SH-SY5Y (cell line): ENCODE measurements at regions not wholly inside any gene's neighbourhood (a gene's known extent, or its start where the extent isn't known, plus 50 kb on each side); places are given as distances from the start of the nearest gene placed in this dataset.

Experiments used
- GATA2 ChIP-seq: IDR thresholded peaks from 2 replicates; pipeline ENCODE4 v1.6.1; 2011; ENCODE audit warnings: mild to moderate bottlenecking, low read depth, low read length
- GATA3 ChIP-seq: IDR thresholded peaks from 2 replicates; pipeline ENCODE4 v1.6.1; 2011; ENCODE audit warnings: low read depth, mild to moderate bottlenecking, low read length, moderate library complexity

- no peak for TF ChIP-seq GATA3
- TF ChIP-seq GATA2 = no peak
These were observed 657.5 kb upstream of the NRP1 start for GRCh38 chr10:33991924-33992323.

- TF ChIP-seq GATA3 = no peak
- no peak for TF ChIP-seq GATA2
These were observed 652.0 kb upstream of the NRP1 start for GRCh38 chr10:33986515-33986914.

GRCh38 chr10:33986016-33986415 is 651.5 kb upstream of the NRP1 start:
- TF ChIP-seq GATA3 = no peak
- no peak for TF ChIP-seq GATA2

GRCh38 chr10:33982995-33983394 is 648.5 kb upstream of the NRP1 start:
- TF ChIP-seq GATA3 = no peak
- no peak for TF ChIP-seq GATA2

GRCh38 chr10:33981301-33981700 is 646.8 kb upstream of the NRP1 start:
- no peak for TF ChIP-seq GATA2

GRCh38 chr10:33979195-33979594 is 644.7 kb upstream of the NRP1 start:
- no peak for TF ChIP-seq GATA3
- TF ChIP-seq GATA2 = no peak

- TF ChIP-seq GATA3 (no peak), GATA2 (no peak)
These were observed 641.0 kb upstream of the NRP1 start for GRCh38 chr10:33975481-33975880.

GRCh38 chr10:33974976-33975478 is 640.6 kb upstream of the NRP1 start:
- TF ChIP-seq GATA2 (no peak), GATA3 (no peak)

- TF ChIP-seq GATA3 = no peak
- TF ChIP-seq GATA2 = no peak
These were observed 634.5 kb upstream of the NRP1 start for GRCh38 chr10:33968983-33969382.

- TF ChIP-seq GATA2 = no peak
- no peak for TF ChIP-seq GATA3
These were observed 633.2 kb upstream of the NRP1 start for GRCh38 chr10:33967606-33968120.

- no peak for TF ChIP-seq GATA3
- no peak for TF ChIP-seq GATA2
These were observed 632.5 kb upstream of the NRP1 start for GRCh38 chr10:33966946-33967345.

GRCh38 chr10:33965795-33966581 is 631.5 kb upstream of the NRP1 start:
- no peak for TF ChIP-seq GATA3
- TF ChIP-seq GATA2 = no peak

- TF ChIP-seq GATA2 (no peak), GATA3 (no peak)
These were observed 629.3 kb upstream of the NRP1 start for GRCh38 chr10:33963729-33964128.

GRCh38 chr10:33955676-33956075 is 621.2 kb upstream of the NRP1 start:
- TF ChIP-seq GATA3 (no peak), GATA2 (no peak)

GRCh38 chr10:33952692-33953360 is 618.4 kb upstream of the NRP1 start:
- TF ChIP-seq GATA3 = no peak
- TF ChIP-seq GATA2 = no peak
